Sigmoid colon (tissue), 6 donors: ENCODE measurements at regions not wholly inside any gene's neighbourhood (a gene's known extent, or its start where the extent isn't known, plus 50 kb on each side); places are given as distances from the start of the nearest gene placed in this dataset.

Experiments used
- DNase-seq: peaks from one replicate; pipeline ENCODE4 v3.0.0-alpha.2; 2019
- H3K27ac ChIP-seq, 4 donors: fragments of 200-600 bp; sonication (generic); one replicate each; pipeline ENCODE4 v1.5.1; 2016 to 2019; ENCODE audit warnings: mild to moderate bottlenecking in 1 of 4
- H3K27me3 ChIP-seq, 3 donors: fragments of 200-600 bp; sonication (generic); one replicate each; pipeline ENCODE4 v1.5.1; 2019; ENCODE audit warnings: mild to moderate bottlenecking in 1 of 3
- H3K36me3 ChIP-seq, 4 donors: fragments of 200-600 bp; sonication (generic); one replicate each; pipeline ENCODE4 v1.5.1; 2016 to 2019
- H3K4me1 ChIP-seq, 4 donors: fragments of 200-600 bp; sonication (generic); one replicate each; pipeline ENCODE4 v1.5.1; 2017 to 2019
- H3K4me3 ChIP-seq, 4 donors: fragments of 200-600 bp; sonication (generic); one replicate each; pipeline ENCODE4 v1.5.1; 2017 to 2019; ENCODE audit warnings: mild to moderate bottlenecking in 2 of 4, moderate library complexity in 1 of 4
- H3K9me3 ChIP-seq, 4 donors: fragments of 200-600 bp in 3 of 4; sonication (generic) in 3 of 4; one replicate each; pipeline versions ENCODE4 v1.5.1 to v1.6.1; 2013 to 2019
- CTCF ChIP-seq, 4 experiments: fragments of 450-650 bp in 3 of 4; fragments of 200-600 bp in 1 of 4; IDR thresholded peaks; one replicate each; pipeline ENCODE4 v1.5.1; 2016 to 2019; ENCODE audit warnings: antibody characterized with exemption in 4 of 4, mild to moderate bottlenecking in 3 of 4, moderate library complexity in 2 of 4
- EP300 ChIP-seq, 4 donors: sonication (generic); formaldehyde crosslinking; IDR thresholded peaks; one replicate each; pipeline ENCODE4 v1.6.1; 2017; ENCODE audit warnings: antibody characterized with exemption in 4 of 4
- POLR2A ChIP-seq, 2 donors: fragments of 450-650 bp; IDR thresholded peaks; one replicate each; pipeline ENCODE4 v1.6.1; 2016; ENCODE audit warnings: antibody characterized with exemption in 2 of 2, mild to moderate bottlenecking in 2 of 2, moderate library complexity in 2 of 2
- POLR2AphosphoS5 ChIP-seq, 4 donors: sonication (generic); formaldehyde crosslinking; IDR thresholded peaks; one replicate each; pipeline ENCODE4 v1.6.1; 2017; ENCODE audit warnings: antibody characterized with exemption in 4 of 4
- WGBS, 2 donors: extraction: QIAGEN DNeasy Blood & Tissue Kit; methylation state at CpG; one replicate each; pipeline ENCODE4 v1.1.7; 2013; 5-methylcytosine and 5-hydroxymethylcytosine counted together
- intact Hi-C: fragments of 100-400 bp; cut with DNase I; formaldehyde crosslinking; loops from one replicate; pipeline ENCODE4 v1.15.1; 2023
- donor health status: healthy with polysubstance abuse.
- donor health status: healthy.

- H3K36me3 ChIP-seq, result no peaks in the 10 kb centered on the region
- no peak for DNase-seq
- no peak overlapping the region for H3K27ac ChIP-seq
- no peaks in the 10 kb centered on the region for H3K9me3 ChIP-seq
- TF ChIP-seq EP300 (IDR thresholded peaks at IDR 0.05), result no peak
- TF ChIP-seq POLR2AphosphoS5 (IDR thresholded peaks at IDR 0.05), result no peak
- TF ChIP-seq CTCF (IDR thresholded peaks at IDR 0.05), result no peak
- no peak for TF ChIP-seq POLR2A (IDR thresholded peaks at IDR 0.05)
- no peaks in the 10 kb centered on the region for H3K27me3 ChIP-seq
- 85% methylated on average over 4 of the region's 4 CpGs for WGBS, 2 donors
- no peak overlapping the region for H3K4me3 ChIP-seq
- H3K4me1 ChIP-seq, result peaks cover 0 to 26% (median 8%) of the 10 kb centered on the region in 4 donors
- intact Hi-C loops, result loop anchor here (5.0 kb wide), 1 partner anchor 82 kb away; no protein-coding TSS in a partner anchor
Observed at GRCh38 chr1:193625255-193625654, 438.8 kb upstream of the B3GALT2 start.

- no peak overlapping the region for H3K27ac ChIP-seq
- no peaks in the 10 kb centered on the region for H3K9me3 ChIP-seq
- no peak for TF ChIP-seq CTCF (IDR thresholded peaks at IDR 0.05)
- no peak for TF ChIP-seq EP300 (IDR thresholded peaks at IDR 0.05)
- no peak for TF ChIP-seq POLR2AphosphoS5 (IDR thresholded peaks at IDR 0.05)
- TF ChIP-seq POLR2A (IDR thresholded peaks at IDR 0.05), result no peak
- intact Hi-C loops, result no loop called here
- no peaks in the 10 kb centered on the region for H3K36me3 ChIP-seq
- no peaks in the 10 kb centered on the region for H3K27me3 ChIP-seq
- peaks cover 0 to 4% (median 0%) of the 10 kb centered on the region in 4 donors for H3K4me1 ChIP-seq
- no peak for DNase-seq
- WGBS, 2 donors, result 92 to 100% methylated on average over 2 of the region's 2 CpGs
- no peak overlapping the region for H3K4me3 ChIP-seq
Observed at GRCh38 chr1:193619911-193620310, 433.5 kb upstream of the B3GALT2 start.

- H3K4me1 ChIP-seq, result peaks cover 0 to 4% (median 0%) of the 10 kb centered on the region in 4 donors
- intact Hi-C loops, result no loop called here
- H3K4me3 ChIP-seq, result no peak overlapping the region
- TF ChIP-seq POLR2A (IDR thresholded peaks at IDR 0.05), result no peak
- no peak for TF ChIP-seq EP300 (IDR thresholded peaks at IDR 0.05)
- TF ChIP-seq CTCF (IDR thresholded peaks at IDR 0.05), result no peak
- no peak for TF ChIP-seq POLR2AphosphoS5 (IDR thresholded peaks at IDR 0.05)
- H3K27ac ChIP-seq, result no peak overlapping the region
- H3K9me3 ChIP-seq, result no peaks in the 10 kb centered on the region
- no peaks in the 10 kb centered on the region for H3K27me3 ChIP-seq
- 83 to 94% methylated on average over 2 of the region's 2 CpGs for WGBS, 2 donors
- no peaks in the 10 kb centered on the region for H3K36me3 ChIP-seq
- no peak for DNase-seq
Observed at GRCh38 chr1:193614817-193615216, 428.4 kb upstream of the B3GALT2 start.

- peaks cover 0 to 4% (median 0%) of the 10 kb centered on the region in 4 donors for H3K4me1 ChIP-seq
- DNase-seq, result no peak
- intact Hi-C loops, result no loop called here
- WGBS, 2 donors, result 93 to 96% methylated on average over 3 of the region's 3 CpGs
- no peak overlapping the region for H3K4me3 ChIP-seq
- no peaks in the 10 kb centered on the region for H3K27me3 ChIP-seq
- no peak for TF ChIP-seq POLR2A (IDR thresholded peaks at IDR 0.05)
- TF ChIP-seq CTCF (IDR thresholded peaks at IDR 0.05), result no peak
- TF ChIP-seq EP300 (IDR thresholded peaks at IDR 0.05), result no peak
- no peak for TF ChIP-seq POLR2AphosphoS5 (IDR thresholded peaks at IDR 0.05)
- H3K9me3 ChIP-seq, result no peaks in the 10 kb centered on the region
- no peak overlapping the region for H3K27ac ChIP-seq
- no peaks in the 10 kb centered on the region for H3K36me3 ChIP-seq
Observed at GRCh38 chr1:193614275-193614674, 427.9 kb upstream of the B3GALT2 start.

GRCh38 chr1:193613041-193613440 is 426.6 kb upstream of the B3GALT2 start:
- Histone ChIP-seq H3K9me3 (peaks cover 0 to 3% (median 0%) of the 10 kb centered on the region in 4 donors), H3K27me3 (no peaks in the 10 kb centered on the region), H3K36me3 (no peaks in the 10 kb centered on the region), H3K4me3 (no peak overlapping the region), H3K27ac (no peak overlapping the region), H3K4me1 (peaks cover 0 to 4% (median 0%) of the 10 kb centered on the region in 4 donors)
- DNase-seq, result no peak
- intact Hi-C loops, result no loop called here
- no peak for TF ChIP-seq EP300 (IDR thresholded peaks at IDR 0.05)
- no peak for TF ChIP-seq POLR2A (IDR thresholded peaks at IDR 0.05)
- no peak for TF ChIP-seq CTCF (IDR thresholded peaks at IDR 0.05)
- no peak for TF ChIP-seq POLR2AphosphoS5 (IDR thresholded peaks at IDR 0.05)
- 89 to 92% methylated on average over 2 of the region's 2 CpGs for WGBS, 2 donors
